Stimulated activated CD8-positive, alpha-beta memory T cell treated with anti-CD3 and anti-CD28 coated beads, Interleukin-4, amount 100 ng/mL, for 4 hours (primary cell): ENCODE measurements at regions not wholly inside any gene's neighbourhood (a gene's known extent, or its start where the extent isn't known, plus 50 kb on each side); places are given as distances from the start of the nearest gene placed in this dataset.

Experiments
- DNase-seq, 2 donors: peaks; one replicate each; pipeline ENCODE4 v3.0.0-alpha.2; 2020; ENCODE audit warnings: low read depth in 2 of 2, low spot score in 1 of 2

DNA sequence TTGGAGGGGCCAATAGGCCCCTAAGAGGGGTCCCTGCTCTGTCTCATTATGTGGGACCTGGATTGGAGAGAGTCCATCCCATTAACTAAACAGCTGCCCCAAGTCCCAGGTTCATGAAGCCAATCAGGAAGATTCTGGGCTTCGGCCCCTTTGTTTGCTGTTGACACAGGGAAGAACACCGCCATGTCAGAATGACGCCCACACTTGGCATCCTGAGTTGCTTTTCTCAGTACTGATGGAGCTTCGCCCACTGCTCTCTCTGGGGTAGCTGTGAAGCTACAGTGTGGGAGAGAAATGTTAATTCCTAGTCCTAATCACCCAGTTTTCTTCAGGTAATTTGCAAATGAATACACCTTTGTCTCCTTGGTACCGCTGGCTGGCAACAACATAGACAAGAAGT lies 264.7 kb downstream of the GLRX3 start:
- no peak for DNase-seq

DNA sequence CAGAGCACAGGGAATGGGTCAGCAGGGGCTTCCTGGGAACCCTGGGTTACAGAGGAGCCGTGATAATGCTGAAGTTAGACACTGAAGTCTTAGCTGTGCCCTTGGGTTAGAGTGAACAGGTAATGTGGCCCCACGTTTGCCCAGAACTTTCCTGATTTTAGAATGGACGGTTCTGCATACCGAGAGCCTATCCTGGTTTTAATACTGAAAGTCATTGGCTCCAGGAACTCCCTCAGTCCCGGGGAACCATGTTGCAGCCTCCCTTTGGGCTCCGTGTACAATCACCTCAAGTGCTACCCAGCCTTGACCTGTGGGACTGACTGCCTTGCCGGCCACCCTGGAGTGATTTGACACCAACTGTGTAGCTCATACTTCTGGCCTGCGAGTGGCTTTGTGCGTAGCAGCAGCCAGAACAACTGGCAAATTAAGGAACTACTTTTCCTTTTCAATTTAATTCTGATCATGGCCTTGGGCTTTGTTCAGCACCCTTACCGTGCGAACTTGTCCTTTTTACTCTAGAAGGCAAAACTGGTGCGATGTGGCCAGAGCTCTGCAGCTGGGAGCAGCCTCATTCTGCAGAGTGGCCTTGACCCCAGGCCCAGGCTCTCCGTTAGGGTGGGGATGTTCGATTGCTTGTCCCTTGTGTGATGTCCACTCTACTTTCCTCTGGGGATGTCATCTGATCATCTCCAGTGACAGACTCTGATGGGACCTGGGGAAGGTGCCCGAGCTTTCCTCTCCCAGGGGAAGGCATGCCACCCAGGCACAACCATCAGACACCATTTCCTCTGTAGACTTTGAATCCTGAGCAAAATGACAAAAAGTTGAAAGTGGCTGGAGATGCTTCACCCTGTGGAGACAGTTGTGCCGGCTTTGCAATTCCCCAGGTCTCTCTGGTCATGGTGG lies 265.9 kb downstream of the GLRX3 start:
- DNase-seq, result no peak

- DNase-seq, result no peak
Observed at GRCh38 chr10:130403153-130404075, 267.2 kb downstream of the GLRX3 start.

DNA sequence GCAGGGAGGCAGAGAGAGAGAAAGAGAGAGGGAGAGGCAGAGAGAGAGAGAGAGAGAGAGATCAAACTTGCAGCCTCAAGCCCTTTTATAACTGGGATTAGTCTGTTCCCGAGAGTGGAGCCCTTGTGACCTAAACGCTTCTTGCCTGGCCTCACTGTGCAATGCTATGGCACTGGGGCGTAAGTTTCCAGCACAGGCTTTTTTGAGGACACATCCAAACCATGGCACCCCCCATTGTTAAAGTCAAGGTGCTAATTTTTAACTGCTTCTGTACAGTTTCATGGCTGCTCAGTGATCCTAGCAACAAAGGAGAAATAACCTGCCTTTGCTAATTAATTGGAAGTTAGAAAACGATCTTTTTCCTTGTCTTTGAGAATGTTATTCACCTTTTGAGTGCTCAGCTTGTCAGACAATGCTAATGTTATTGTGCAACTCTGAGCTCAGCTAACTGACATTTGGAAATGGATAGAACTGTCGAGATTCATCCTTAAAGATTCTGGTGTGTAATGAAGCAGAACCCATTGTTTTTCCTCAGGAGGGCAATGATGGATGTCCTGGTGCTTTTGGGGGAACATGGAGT lies 268.4 kb downstream of the GLRX3 start:
- no peak for DNase-seq

GRCh38 chr10:130407052-130407451 lies 270.9 kb downstream of the GLRX3 start:
- DNase-seq, result no peak

- DNase-seq, result no peak
Observed at GRCh38 chr10:130409331-130409730, 273.1 kb downstream of the GLRX3 start.

- no peak for DNase-seq
Observed at GRCh38 chr10:130409931-130410330, 273.7 kb downstream of the GLRX3 start.

DNA sequence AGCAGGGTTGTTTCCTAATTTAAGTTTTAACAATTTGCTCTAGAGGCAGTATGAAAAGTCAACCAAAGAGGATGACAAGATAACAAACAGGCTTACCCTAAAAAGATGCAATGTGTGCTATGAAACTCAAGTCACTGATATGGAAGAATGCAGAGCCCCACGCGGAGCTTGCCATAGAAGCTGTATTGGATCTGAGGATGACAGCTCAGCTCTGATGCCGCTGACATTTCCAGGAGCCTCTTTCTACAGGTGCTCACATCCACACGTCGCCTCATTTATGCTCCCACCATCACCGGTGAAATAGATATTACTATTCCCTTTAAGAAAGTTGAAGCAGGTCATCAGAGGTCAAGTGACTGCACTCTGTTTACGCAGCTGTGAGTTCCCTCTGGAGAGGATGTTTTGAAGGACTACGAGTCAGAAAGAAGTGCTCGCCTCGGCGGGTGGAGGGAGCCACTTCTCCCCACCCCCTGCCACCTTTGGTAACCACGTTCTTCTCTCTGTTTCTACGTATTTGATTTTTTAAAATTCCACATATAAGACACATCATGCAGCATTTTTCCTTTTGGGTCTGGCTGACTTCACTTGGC lies 275.4 kb downstream of the GLRX3 start:
- no peak for DNase-seq

GRCh38 chr10:130412317-130412716 lies 276.1 kb downstream of the GLRX3 start:
- no peak for DNase-seq

DNA sequence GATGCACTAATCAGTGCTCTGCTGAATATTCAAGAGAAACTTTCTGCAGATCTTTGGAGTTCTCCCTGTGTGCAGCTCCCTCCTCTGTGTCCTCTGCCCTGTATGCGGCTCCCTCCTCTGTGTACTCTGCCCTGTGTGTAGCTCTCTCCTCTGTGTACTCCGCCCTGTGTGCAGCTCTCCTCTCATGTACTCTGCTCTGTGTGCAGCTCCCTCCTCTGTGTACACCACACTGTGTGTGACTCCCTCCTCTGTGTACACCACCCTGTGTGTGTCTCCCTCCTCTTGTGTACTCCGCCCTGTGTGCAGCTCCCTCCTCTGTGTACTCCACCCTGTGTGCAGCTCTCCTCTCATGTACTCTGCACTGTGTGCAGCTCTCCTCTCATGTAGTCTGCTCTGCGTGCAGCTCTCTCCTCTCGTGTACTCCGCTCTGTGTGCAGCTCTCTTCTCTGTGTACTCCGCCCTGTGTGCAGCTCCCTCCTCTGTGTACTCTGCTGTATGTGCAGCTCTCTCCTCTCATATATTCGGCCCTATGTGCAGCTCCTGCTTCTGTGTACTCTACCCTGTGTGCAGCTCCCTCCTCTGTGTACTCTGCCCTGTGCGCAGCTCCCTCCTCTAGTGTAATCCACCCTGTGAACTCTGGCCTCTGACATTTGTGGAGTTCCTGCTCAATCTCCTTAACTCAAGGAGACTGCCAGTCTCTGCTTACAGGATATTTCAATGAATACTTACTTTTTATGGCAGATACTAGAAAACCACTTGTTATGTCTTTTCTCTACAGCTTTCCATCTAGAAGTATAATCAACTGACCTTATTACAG lies 280.4 kb downstream of the GLRX3 start:
- DNase-seq, result no peak

- DNase-seq, result no peak
Observed at GRCh38 chr10:130418731-130419130, 282.5 kb downstream of the GLRX3 start.

GRCh38 chr10:130421909-130422308 lies 285.7 kb downstream of the GLRX3 start:
- no peak for DNase-seq

DNA sequence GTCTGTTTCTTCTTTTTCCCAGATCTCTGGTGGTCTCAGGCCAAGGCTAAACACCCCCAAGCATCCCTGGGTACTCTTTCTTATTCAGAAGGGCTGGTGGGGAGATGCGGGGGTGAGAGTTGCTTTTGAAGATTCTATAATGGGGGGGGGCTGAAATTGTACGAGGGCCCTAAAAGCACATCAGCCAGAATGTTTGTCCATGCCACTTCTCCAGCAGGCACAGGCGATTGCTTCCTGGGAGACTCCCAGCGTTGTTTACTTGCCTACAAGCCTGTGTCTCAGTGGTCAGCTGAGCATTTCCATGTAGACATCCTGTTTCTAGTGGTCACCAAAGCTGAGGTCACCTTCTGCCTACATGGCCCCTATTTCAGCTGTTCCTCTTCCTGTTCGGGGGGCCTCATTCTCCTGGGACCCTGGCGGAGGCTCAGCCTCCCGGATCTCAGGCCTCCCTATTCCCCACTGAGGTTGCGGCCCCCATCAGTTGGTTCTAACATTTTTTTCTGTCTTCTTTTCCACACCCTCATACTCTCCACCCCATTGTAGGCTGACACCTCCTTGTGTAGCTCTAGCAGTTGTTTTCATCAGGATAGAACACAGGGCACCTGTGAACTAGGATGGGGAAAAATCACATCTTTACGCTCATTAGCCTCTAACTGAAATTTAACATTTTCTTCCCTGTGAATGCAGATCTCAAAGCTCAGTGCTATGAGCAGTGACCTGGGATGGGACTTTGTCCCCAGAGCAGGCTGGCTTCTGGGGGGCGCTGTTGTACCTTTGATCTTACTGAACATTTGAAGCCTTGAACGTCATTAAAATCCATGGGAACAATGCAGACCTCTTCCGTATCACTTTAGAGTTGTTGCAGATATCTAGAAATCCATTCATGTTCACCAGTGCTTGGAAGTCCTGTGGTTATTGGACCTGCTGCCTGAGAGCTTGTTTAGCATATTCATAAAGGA lies 286.5 kb downstream of the GLRX3 start:
- DNase-seq, result no peak

DNA sequence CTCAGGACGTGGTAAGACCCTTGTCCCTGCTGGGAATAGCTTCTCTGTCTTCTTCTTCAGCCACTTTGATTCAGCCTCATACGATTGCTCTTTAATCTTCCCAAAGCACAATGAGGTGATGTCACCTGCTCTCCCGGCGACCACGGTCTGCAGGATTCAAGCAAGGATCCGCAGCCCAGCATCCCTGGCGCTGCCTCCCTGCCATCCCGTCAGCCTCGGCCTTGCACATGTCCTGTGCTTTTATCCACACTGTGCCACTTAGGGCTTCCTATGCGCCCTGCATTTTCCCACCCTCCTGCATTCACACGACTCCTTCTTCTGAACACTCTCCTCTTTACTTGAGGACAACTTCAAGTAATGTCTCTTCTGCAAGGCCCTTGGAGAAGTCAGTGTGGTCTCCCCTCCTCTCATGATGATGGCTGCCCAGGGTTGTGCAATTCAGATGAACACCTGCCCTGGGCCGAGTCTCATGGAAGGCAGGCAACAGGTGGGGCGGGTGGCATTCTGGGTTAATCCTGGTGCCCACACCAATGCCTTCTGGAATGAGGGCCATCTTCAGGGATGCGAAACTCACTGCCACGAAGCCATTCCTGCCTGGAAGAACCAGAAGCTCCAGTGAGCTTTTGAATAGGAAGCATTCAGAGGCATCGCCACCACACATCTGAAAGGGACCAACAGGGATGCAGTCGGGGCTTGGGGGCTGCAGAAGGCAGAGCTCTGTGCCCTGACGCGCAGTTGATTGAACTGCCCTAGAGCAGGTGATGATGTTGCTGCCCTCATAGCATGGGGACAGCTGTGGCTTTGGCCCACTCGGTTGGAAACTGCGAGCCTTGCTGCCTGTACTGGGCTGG lies 287.5 kb downstream of the GLRX3 start:
- DNase-seq, result no peak

DNA sequence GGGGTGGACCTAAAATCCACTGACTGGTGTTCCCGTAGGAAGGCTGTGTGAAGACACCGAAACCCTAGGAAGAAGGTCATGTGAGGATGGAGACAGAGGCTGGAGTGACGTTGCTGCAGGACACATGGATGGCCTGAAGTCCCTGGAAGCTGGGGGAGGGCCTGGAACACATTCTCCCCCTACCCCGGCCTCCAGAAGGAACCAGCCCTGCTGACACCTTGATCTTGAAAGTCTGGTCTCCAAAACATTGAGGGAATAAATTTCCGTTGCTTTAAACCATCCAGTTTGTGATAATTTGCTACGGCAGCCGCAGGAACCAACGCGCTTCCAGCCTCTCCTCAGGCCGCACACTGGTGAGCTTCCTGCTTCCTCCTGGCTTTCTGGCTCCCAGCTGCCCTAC lies 288.2 kb downstream of the GLRX3 start:
- no peak for DNase-seq

DNA sequence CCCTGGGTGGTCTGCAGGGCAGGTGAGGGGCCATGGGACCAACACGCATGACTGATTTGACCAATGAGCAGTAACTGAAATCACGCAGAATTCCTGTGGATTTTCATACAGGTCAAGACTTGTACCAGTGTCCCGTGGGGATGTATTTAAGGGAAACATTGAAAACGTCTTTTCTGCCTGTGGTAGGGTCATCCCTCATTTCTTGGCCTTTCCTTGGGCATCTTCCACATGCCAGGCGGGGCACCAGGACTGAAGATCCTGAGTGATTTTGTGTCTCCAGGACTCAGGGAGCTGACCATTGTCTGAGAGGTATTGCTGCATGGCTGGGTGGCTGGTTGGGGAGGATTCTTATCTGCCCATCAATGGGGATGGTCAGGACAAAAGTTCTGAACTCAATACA lies 289.0 kb downstream of the GLRX3 start:
- DNase-seq, result no peak

DNA sequence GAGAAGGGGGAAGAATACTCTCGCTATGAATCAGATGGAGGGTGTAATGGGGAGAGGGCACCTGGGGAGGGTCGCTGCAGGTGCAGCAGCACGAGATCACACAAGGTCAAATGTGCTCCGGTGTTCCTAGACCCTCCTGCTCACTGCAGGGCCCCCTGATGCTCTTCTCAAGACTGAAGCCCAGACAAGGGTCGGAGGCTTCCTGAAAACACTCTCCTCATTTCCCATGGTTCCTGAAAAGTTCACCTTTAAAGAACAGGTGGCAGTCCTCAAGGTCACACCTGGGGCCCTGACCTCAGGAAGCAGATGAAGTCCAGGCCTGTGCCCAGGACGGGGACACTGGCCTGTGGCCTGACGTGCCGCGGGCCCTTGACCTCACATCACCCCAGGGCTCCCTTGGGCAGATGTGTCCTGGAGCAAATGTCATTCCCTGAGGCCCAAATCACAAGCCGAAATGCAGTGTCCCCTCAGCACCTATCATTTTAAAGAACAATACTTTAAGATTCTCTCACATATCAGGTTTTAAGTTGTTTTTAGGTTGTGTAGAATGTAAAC lies 289.8 kb downstream of the GLRX3 start:
- DNase-seq, result no peak

DNA sequence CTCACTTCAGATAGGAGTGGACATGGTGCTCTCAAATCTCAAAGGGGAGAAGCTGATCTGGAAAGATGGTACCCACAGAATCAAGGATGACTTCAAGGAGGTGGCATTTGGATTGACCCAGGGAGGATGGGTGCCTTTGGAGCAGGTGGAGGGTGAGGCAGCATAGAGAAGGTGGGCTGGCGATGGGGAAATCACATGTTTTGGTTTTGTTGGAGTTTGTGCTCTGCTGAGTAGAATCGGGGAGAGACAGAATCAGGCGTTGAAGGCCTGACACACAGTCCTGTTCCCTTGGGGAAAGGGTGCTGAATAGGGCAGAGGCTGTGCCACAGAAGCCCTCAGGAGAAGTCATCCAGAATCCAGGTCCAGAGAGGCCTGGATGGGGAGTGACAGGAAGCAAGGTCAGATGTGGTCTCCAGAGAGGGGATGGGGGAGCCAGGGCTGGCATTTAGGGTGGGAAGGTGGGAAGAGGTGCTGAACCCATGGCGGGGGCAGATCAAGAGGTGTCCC lies 291.1 kb downstream of the GLRX3 start:
- DNase-seq, result no peak
